Loucy (cell line): ENCODE measurements at regions not wholly inside any gene's neighbourhood (a gene's known extent, or its start where the extent isn't known, plus 50 kb on each side); places are given as distances from the start of the nearest gene placed in this dataset.
A peak's percentile ranks its signal among the peaks of the same experiment; 100 is the strongest.

ENCODE experiments used
- H2AFZ ChIP-seq: fragments of 200-600 bp; sonication (generic); 2 replicates; pipeline ENCODE4 v1.6.0; 2016; ENCODE audit warnings: antibody characterized with exemption, mild to moderate bottlenecking, low read length, moderate library complexity
- H3F3A ChIP-seq: fragments of 200-600 bp; 2 replicates; pipeline ENCODE4 v1.6.0; 2016; ENCODE audit warnings: antibody characterized with exemption, low read depth, mild to moderate bottlenecking
- H3K27me3 ChIP-seq: fragments of 200-600 bp; sonication (generic); 2 replicates; pipeline ENCODE4 v1.6.1; 2014; ENCODE audit warnings: low read length, mild to moderate bottlenecking; ENCODE audit not compliant: insufficient read depth, poor library complexity, severe bottlenecking
- H3K36me3 ChIP-seq: fragments of 200-600 bp; sonication (generic); 2 replicates; pipeline ENCODE4 v1.6.1; 2016; ENCODE audit warnings: low read length; ENCODE audit not compliant: insufficient read depth
- H3K4me1 ChIP-seq: fragments of 200-600 bp; sonication (generic); 2 replicates; pipeline ENCODE4 v1.5.1; 2014; ENCODE audit warnings: low read length, mild to moderate bottlenecking; ENCODE audit not compliant: insufficient read depth, poor library complexity, severe bottlenecking
- H3K4me2 ChIP-seq: fragments of 200-600 bp; sonication (generic); 2 replicates; pipeline ENCODE4 v1.6.0; 2014; ENCODE audit warnings: antibody characterized with exemption, low read length, low read depth, mild to moderate bottlenecking; ENCODE audit not compliant: poor library complexity, severe bottlenecking
- H3K4me3 ChIP-seq: fragments of 200-600 bp; sonication (generic); 2 replicates; pipeline ENCODE4 v1.5.1; 2014; ENCODE audit warnings: low read length, mild to moderate bottlenecking, mixed read lengths; ENCODE audit not compliant: poor library complexity, severe bottlenecking
- H3K79me2 ChIP-seq: fragments of 200-600 bp; sonication (generic); 2 replicates; pipeline ENCODE4 v1.6.1; 2014; ENCODE audit warnings: low read length; ENCODE audit not compliant: insufficient read depth
- H3K9ac ChIP-seq: fragments of 200-600 bp; sonication (generic); 2 replicates; pipeline ENCODE4 v1.6.0; 2014; ENCODE audit warnings: mild to moderate bottlenecking, low read depth, low read length, moderate library complexity; ENCODE audit not compliant: poor library complexity, severe bottlenecking
- H3K9me2 ChIP-seq: fragments of 200-600 bp; sonication (generic); replicated peaks from 2 replicates; pipeline ENCODE4 v1.6.1; 2016; ENCODE audit warnings: low read depth, low read length, mixed read lengths
- H3K9me3 ChIP-seq: fragments of 200-600 bp; sonication (generic); 2 replicates; pipeline ENCODE4 v1.6.1; 2014; ENCODE audit warnings: mild to moderate bottlenecking, antibody characterized with exemption, low read length, low read depth; ENCODE audit not compliant: insufficient read depth
- H4K20me1 ChIP-seq: fragments of 200-600 bp; sonication (generic); 2 replicates; pipeline ENCODE4 v1.6.0; 2014; ENCODE audit warnings: antibody characterized with exemption, low read length, mild to moderate bottlenecking; ENCODE audit not compliant: insufficient read depth, poor library complexity, severe bottlenecking
- EZH2phosphoT487 ChIP-seq: fragments of 200-600 bp; IDR thresholded peaks from 2 replicates; pipeline ENCODE4 v1.6.1; 2018; ENCODE audit warnings: antibody characterized with exemption, mild to moderate bottlenecking, moderate library complexity, borderline replicate concordance
- TF ChIP-seq, protein P1 (sequence below): fragments of 200-600 bp; sonication (generic); conservative IDR thresholded peaks from 2 replicates; pipeline ENCODE4 v1.5.1; 2014; ENCODE audit warnings: mild to moderate bottlenecking, antibody characterized with exemption, low read length

DNA sequence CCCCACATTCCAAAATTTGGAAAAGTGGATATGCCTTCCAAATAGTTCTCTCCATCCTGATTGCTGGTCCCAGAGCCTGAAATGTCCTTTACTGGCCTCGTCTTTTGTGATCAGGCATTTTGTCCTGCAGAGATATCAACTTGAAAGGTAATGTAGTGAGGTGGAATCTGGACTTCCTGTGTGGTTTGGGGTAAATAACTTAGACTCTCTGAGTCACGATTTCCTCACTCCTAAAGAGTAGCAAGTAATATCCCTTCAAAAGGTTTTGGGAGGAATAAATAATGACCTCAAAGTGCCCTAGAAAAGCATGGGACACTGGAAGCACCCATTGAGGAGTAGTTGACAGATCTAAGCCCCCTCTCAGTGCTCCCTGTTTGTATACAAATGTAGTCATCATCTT is 426.6 kb downstream of the OMA1 start:
- Histone ChIP-seq H2AFZ (no peak overlapping the region), H3K4me1 (peaks cover 31% of the 10 kb centered on the region), H3K9me2 (no peaks in the 10 kb centered on the region), H3K27me3 (no peaks in the 10 kb centered on the region), H3K79me2 (no peaks in the 10 kb centered on the region), H3K4me3 (no peak overlapping the region), H3K36me3 (no peaks in the 10 kb centered on the region), H3K4me2 (peak overlapping the region; percentile 34), H3K9me3 (no peaks in the 10 kb centered on the region), H3F3A (no peaks in the 10 kb centered on the region), H3K9ac (no peak overlapping the region), H4K20me1 (no peaks in the 10 kb centered on the region)
- TF ChIP-seq EZH2phosphoT487: no peak
- TF ChIP-seq, protein P1, sequence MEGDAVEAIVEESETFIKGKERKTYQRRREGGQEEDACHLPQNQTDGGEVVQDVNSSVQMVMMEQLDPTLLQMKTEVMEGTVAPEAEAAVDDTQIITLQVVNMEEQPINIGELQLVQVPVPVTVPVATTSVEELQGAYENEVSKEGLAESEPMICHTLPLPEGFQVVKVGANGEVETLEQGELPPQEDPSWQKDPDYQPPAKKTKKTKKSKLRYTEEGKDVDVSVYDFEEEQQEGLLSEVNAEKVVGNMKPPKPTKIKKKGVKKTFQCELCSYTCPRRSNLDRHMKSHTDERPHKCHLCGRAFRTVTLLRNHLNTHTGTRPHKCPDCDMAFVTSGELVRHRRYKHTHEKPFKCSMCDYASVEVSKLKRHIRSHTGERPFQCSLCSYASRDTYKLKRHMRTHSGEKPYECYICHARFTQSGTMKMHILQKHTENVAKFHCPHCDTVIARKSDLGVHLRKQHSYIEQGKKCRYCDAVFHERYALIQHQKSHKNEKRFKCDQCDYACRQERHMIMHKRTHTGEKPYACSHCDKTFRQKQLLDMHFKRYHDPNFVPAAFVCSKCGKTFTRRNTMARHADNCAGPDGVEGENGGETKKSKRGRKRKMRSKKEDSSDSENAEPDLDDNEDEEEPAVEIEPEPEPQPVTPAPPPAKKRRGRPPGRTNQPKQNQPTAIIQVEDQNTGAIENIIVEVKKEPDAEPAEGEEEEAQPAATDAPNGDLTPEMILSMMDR: no peak

- H3F3A ChIP-seq: no peaks in the 10 kb centered on the region
- H3K9ac ChIP-seq: no peak overlapping the region
- H3K27me3 ChIP-seq: no peaks in the 10 kb centered on the region
- H3K9me2 ChIP-seq: no peaks in the 10 kb centered on the region
- no peak overlapping the region for H3K4me2 ChIP-seq
- H3K4me1 ChIP-seq: peaks cover 30% of the 10 kb centered on the region
- no peaks in the 10 kb centered on the region for H4K20me1 ChIP-seq
- no peak for TF ChIP-seq EZH2phosphoT487
- TF ChIP-seq, protein P1: no peak
- no peak overlapping the region for H2AFZ ChIP-seq
- H3K4me3 ChIP-seq: no peak overlapping the region
- no peaks in the 10 kb centered on the region for H3K9me3 ChIP-seq
- H3K36me3 ChIP-seq: no peaks in the 10 kb centered on the region
- no peaks in the 10 kb centered on the region for H3K79me2 ChIP-seq
Measured at GRCh38 chr1:58116284-58116683, 430.2 kb downstream of the OMA1 start.

- Histone ChIP-seq H3K9ac (no peak overlapping the region), H3K4me3 (no peak overlapping the region), H3K4me2 (no peak overlapping the region), H3K27me3 (no peaks in the 10 kb centered on the region), H3K9me3 (no peaks in the 10 kb centered on the region), H4K20me1 (no peaks in the 10 kb centered on the region), H3F3A (no peaks in the 10 kb centered on the region), H3K9me2 (no peaks in the 10 kb centered on the region), H3K4me1 (peaks cover 23% of the 10 kb centered on the region), H3K79me2 (no peaks in the 10 kb centered on the region), H2AFZ (no peak overlapping the region), H3K36me3 (no peaks in the 10 kb centered on the region)
- TF ChIP-seq, protein P1: no peak
- TF ChIP-seq EZH2phosphoT487: no peak
Measured at GRCh38 chr1:58109646-58110200, 436.8 kb downstream of the OMA1 start.
